Neural cell (in vitro differentiated cells): ENCODE measurements at regions not wholly inside any gene's neighbourhood (a gene's known extent, or its start where the extent isn't known, plus 50 kb on each side); places are given as distances from the start of the nearest gene placed in this dataset.

Experiments used
- H2AFZ ChIP-seq: fragments of 200-600, 300-800 bp; sonication (generic), shearing (Covaris generic); 2 replicates; pipeline ENCODE4 v1.6.0; 2014; ENCODE audit warnings: low read depth, mild to moderate bottlenecking, antibody characterized with exemption, low read length, moderate library complexity
- H3F3A ChIP-seq: fragments of 200-600 bp; shearing (Covaris generic); 2 replicates; pipeline ENCODE4 v1.6.1; 2016; ENCODE audit warnings: mild to moderate bottlenecking, moderate library complexity, mixed read lengths, antibody characterized with exemption, low read length; ENCODE audit not compliant: insufficient read depth, poor library complexity, severe bottlenecking
- H3K27ac ChIP-seq: fragments of 200-600, 300-800 bp; sonication (generic), shearing (Covaris generic); 2 replicates; pipeline ENCODE4 v1.5.1; 2014; ENCODE audit warnings: mild to moderate bottlenecking, low read length, moderate library complexity
- H3K27me3 ChIP-seq: fragments of 300-800, 200-600 bp; sonication (generic), shearing (Covaris generic); 2 replicates; pipeline ENCODE4 v1.6.0; 2014; ENCODE audit warnings: mild to moderate bottlenecking, low read depth, low read length, moderate library complexity; ENCODE audit not compliant: insufficient read depth
- H3K36me3 ChIP-seq: fragments of 300-800, 200-600 bp; sonication (generic), shearing (Covaris generic); 2 replicates; pipeline ENCODE4 v1.5.1; 2014; ENCODE audit warnings: mild to moderate bottlenecking, antibody characterized with exemption, low read length, moderate library complexity; ENCODE audit not compliant: insufficient read depth
- H3K4me2 ChIP-seq: fragments of 300-800, 200-600 bp; sonication (generic), shearing (Covaris generic); 2 replicates; pipeline ENCODE4 v1.6.0; 2014; ENCODE audit warnings: mild to moderate bottlenecking, low read length
- H3K4me3 ChIP-seq: fragments of 300-800, 200-600 bp; sonication (generic), shearing (Covaris generic); 2 replicates; pipeline ENCODE4 v1.5.1; 2014; ENCODE audit warnings: mild to moderate bottlenecking, low read length, moderate library complexity
- H3K79me2 ChIP-seq: fragments of 200-600 bp; shearing (Covaris generic); replicated peaks from 2 replicates; pipeline ENCODE4 v1.6.0; 2014; ENCODE audit warnings: mild to moderate bottlenecking, low read length, moderate library complexity; ENCODE audit not compliant: insufficient read depth
- H3K9ac ChIP-seq: fragments of 300-800, 200-600 bp; sonication (generic), shearing (Covaris generic); 2 replicates; pipeline ENCODE4 v1.6.1; 2016; ENCODE audit warnings: mild to moderate bottlenecking, low read length, mixed read lengths
- H3K9me2 ChIP-seq: fragments of 200-600 bp; shearing (Covaris generic); 2 replicates; pipeline ENCODE4 v1.6.1; 2016; ENCODE audit warnings: mild to moderate bottlenecking, low read length, mixed read lengths; ENCODE audit not compliant: insufficient read depth
- H3K9me3 ChIP-seq: fragments of 200-600, 300-800 bp; sonication (generic), shearing (Covaris generic); 2 replicates; pipeline ENCODE4 v1.6.1; 2016; ENCODE audit warnings: mild to moderate bottlenecking, mixed run types, low read length, moderate library complexity, mixed read lengths
- H4K20me1 ChIP-seq: fragments of 200-600 bp; shearing (Covaris generic); 2 replicates; pipeline ENCODE4 v1.6.1; 2016; ENCODE audit warnings: mild to moderate bottlenecking, mixed run types; ENCODE audit not compliant: insufficient read depth
- CTCF ChIP-seq: fragments of 450-650 bp; IDR thresholded peaks from 2 replicates; pipeline ENCODE4 v1.5.1; 2014; ENCODE audit warnings: antibody characterized with exemption, mild to moderate bottlenecking, moderate library complexity; ENCODE audit not compliant: poor library complexity, severe bottlenecking
- EP300 ChIP-seq: fragments of 450-650 bp; conservative IDR thresholded peaks from 2 replicates; pipeline ENCODE4 v1.6.1; 2014; ENCODE audit warnings: antibody characterized with exemption, mild to moderate bottlenecking, moderate library complexity; ENCODE audit not compliant: poor library complexity, severe bottlenecking
- EZH2 ChIP-seq: fragments of 200-600, 300-800 bp; shearing (Covaris generic), sonication (generic); IDR thresholded peaks from 2 replicates; pipeline ENCODE4 v1.6.1; 2014; ENCODE audit warnings: antibody characterized with exemption, low read length, borderline replicate concordance, mild to moderate bottlenecking; ENCODE audit not compliant: insufficient read depth, poor library complexity, severe bottlenecking
- MXI1 ChIP-seq: fragments of 450-650 bp; conservative IDR thresholded peaks from 2 replicates; pipeline ENCODE4 v1.6.1; 2014; ENCODE audit warnings: antibody characterized with exemption, mild to moderate bottlenecking; ENCODE audit not compliant: poor library complexity, severe bottlenecking
- POLR2AphosphoS5 ChIP-seq: IDR thresholded peaks from 2 replicates; pipeline ENCODE4 v1.6.1; 2012
- RAD21 ChIP-seq: fragments of 450-650 bp; conservative IDR thresholded peaks from 2 replicates; pipeline ENCODE4 v1.6.1; 2014; ENCODE audit warnings: antibody characterized with exemption, mild to moderate bottlenecking, moderate library complexity
- SMC3 ChIP-seq: fragments of 450-650 bp; conservative IDR thresholded peaks from 2 replicates; pipeline ENCODE4 v1.6.1; 2014; ENCODE audit warnings: antibody characterized with exemption, mild to moderate bottlenecking, moderate library complexity; ENCODE audit not compliant: poor library complexity
- TAF1 ChIP-seq: IDR thresholded peaks from 2 replicates; pipeline ENCODE4 v1.6.1; 2012; ENCODE audit warnings: low read depth
- TF ChIP-seq, protein P1 (sequence below): IDR thresholded peaks from 2 replicates; pipeline ENCODE4 v1.6.1; 2012; ENCODE audit warnings: borderline replicate concordance

DNA sequence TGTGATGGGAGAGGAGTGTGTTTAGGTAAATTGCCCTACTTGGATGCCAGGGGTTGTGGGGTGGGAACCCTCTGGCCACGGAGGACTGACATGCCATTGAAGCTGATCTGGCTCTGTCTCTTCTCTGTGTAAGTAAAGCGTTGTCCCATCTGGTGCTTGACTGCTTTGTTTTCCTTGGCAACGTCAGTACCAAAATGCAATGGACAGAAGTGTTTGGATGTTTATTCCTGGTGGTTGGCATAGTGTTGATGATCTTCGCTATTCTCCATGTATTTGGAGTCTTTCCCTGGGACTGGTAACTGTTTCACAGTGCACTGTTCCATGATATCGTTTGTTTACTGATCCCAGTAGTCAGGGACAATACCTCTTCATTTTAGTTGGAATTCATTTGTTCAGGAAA is 130.5 kb upstream of the MCTP2 start:
- Histone ChIP-seq H3K4me2 (no peak overlapping the region), H4K20me1 (no peaks in the 10 kb centered on the region), H3K79me2 (no peaks in the 10 kb centered on the region), H3K36me3 (no peaks in the 10 kb centered on the region), H3K27me3 (no peaks in the 10 kb centered on the region), H2AFZ (no peak overlapping the region), H3K9me2 (no peaks in the 10 kb centered on the region), H3K9ac (no peak overlapping the region), H3F3A (no peaks in the 10 kb centered on the region), H3K9me3 (no peaks in the 10 kb centered on the region), H3K27ac (no peak overlapping the region), H3K4me3 (no peak overlapping the region)
- TF ChIP-seq SMC3 (no peak), POLR2AphosphoS5 (no peak)

GRCh38 chr15:94099574-94099960 is 131.8 kb upstream of the MCTP2 start:
- no peaks in the 10 kb centered on the region for H3F3A ChIP-seq
- H3K4me3 ChIP-seq, result no peak overlapping the region
- no peak overlapping the region for H3K27ac ChIP-seq
- H3K79me2 ChIP-seq, result no peaks in the 10 kb centered on the region
- no peak overlapping the region for H3K9ac ChIP-seq
- TF ChIP-seq MXI1 (no peak), RAD21 (no peak), SMC3 (no peak), POLR2AphosphoS5 (no peak), EP300 (no peak), TAF1 (no peak), EZH2 (no peak), CTCF (no peak)
- TF ChIP-seq, protein P1, sequence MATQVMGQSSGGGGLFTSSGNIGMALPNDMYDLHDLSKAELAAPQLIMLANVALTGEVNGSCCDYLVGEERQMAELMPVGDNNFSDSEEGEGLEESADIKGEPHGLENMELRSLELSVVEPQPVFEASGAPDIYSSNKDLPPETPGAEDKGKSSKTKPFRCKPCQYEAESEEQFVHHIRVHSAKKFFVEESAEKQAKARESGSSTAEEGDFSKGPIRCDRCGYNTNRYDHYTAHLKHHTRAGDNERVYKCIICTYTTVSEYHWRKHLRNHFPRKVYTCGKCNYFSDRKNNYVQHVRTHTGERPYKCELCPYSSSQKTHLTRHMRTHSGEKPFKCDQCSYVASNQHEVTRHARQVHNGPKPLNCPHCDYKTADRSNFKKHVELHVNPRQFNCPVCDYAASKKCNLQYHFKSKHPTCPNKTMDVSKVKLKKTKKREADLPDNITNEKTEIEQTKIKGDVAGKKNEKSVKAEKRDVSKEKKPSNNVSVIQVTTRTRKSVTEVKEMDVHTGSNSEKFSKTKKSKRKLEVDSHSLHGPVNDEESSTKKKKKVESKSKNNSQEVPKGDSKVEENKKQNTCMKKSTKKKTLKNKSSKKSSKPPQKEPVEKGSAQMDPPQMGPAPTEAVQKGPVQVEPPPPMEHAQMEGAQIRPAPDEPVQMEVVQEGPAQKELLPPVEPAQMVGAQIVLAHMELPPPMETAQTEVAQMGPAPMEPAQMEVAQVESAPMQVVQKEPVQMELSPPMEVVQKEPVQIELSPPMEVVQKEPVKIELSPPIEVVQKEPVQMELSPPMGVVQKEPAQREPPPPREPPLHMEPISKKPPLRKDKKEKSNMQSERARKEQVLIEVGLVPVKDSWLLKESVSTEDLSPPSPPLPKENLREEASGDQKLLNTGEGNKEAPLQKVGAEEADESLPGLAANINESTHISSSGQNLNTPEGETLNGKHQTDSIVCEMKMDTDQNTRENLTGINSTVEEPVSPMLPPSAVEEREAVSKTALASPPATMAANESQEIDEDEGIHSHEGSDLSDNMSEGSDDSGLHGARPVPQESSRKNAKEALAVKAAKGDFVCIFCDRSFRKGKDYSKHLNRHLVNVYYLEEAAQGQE, result no peak
- H3K4me2 ChIP-seq, result no peak overlapping the region
- H2AFZ ChIP-seq, result no peak overlapping the region
- H3K36me3 ChIP-seq, result no peaks in the 10 kb centered on the region
- no peaks in the 10 kb centered on the region for H3K9me2 ChIP-seq
- no peaks in the 10 kb centered on the region for H4K20me1 ChIP-seq
- H3K27me3 ChIP-seq, result no peaks in the 10 kb centered on the region
- H3K9me3 ChIP-seq, result no peaks in the 10 kb centered on the region
